Activated gamma-delta T cell treated with Interleukin-2 at 50 U/mL for 16 hours (primary cell): ENCODE measurements at regions not wholly inside any gene's neighbourhood (a gene's known extent, or its start where the extent isn't known, plus 50 kb on each side); places are given as distances from the start of the nearest gene placed in this dataset.
A peak's percentile ranks its signal among the peaks of the same experiment; 100 is the strongest.
"Not testable (repeated sequence)": the region's sequence is repeated elsewhere in the genome, so short reads cannot be mapped to it uniquely, and the experiment has no call there.

ENCODE experiments used
- DNase-seq: peaks from one replicate; pipeline ENCODE4 v3.0.0-alpha.2; 2020

GRCh38 chr3:177405191-177405672 is 207.9 kb upstream of the TBL1XR1 start:
- no peak for DNase-seq

DNA sequence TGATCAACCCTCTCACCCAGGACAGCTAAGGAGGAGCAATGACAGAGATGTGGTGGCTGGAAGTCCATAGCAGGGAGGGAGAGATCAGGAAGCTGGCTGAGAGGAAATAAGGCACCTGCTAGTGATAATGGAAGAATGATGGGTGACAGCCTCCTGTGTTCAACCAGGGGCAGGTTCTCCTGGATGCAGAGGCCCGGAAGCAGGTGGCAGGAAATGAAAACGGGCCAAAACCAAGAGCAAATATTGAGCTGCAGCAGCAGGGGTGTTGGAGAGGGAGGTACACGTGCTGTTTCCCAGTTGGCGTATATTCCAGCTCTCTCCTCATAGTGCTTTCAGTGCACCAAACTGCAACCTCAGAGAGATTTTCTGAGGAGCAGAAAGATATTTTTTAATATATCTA is 213.4 kb upstream of the TBL1XR1 start:
- DNase-seq, result no peak

- DNase-seq, result no peak
These were observed 213.9 kb upstream of the TBL1XR1 start for GRCh38 chr3:177411201-177411600.

DNA sequence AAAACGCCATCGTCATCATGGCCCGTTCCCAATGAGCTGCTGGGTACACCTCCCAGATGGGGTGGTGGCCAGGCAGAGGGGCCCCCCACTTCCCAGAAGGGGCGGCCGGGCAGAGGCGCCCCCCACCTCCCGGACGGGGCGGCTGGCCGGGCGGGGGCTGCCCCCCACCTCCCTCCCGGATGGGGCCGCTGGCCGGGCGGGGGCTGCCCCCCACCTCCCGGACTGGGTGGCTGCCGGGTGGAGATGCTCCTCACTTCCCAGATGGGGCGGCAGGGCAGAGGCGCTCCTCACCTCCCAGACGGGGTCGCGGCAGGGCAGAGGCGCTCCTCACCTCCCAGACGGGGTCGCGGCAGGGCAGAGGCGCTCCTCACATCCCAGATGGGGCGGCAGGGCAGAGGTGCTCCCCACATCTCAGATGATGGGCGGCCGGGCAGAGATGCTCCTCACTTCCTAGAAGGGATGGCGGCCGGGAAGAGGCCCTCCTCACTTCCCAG is 215.4 kb upstream of the TBL1XR1 start:
- DNase-seq, result not testable (repeated sequence)

DNA sequence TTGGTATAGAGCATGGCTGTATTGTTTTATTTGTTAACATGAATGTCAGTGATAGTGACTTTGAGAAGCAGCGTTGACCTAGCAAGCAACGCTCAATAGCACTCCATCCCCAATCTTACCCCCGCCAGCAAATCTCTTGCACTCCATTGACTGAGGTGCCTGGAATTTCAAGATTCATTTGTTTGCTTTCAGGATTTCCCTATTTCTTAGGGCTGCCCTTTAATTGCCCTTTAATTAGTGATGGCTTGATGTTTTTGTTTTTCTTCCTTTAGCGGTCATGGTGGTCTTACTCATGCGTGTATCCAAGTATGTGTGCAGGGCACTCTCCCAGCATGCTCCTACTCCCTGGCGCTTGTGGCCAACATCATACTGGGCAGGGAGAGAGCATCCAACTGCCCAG is 216.8 kb upstream of the TBL1XR1 start:
- no peak for DNase-seq

DNA sequence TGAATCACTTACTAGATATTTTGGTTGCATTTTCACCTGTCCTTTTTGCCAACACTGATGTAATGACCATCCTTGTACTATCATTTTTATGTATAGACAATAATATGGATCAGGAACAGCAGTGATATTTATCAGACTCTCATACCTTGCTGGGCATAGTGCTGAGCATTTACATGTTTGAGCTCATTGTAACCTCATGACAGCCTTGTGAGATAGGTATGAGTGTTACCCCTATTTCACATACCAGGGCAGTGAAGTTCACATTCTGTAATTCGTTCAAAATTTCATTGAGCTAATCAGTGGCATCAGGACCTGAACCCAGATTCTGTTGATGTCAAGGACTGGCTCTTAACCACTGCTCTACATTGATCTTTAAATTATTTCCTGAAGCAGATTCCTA is 221.5 kb upstream of the TBL1XR1 start:
- DNase-seq, result no peak

- no peak for DNase-seq
These were observed 222.8 kb upstream of the TBL1XR1 start for GRCh38 chr3:177419904-177420601.

GRCh38 chr3:177420651-177421480 is 223.6 kb upstream of the TBL1XR1 start:
- DNase-seq, result no peak

- no peak for DNase-seq
These were observed 224.2 kb upstream of the TBL1XR1 start for GRCh38 chr3:177421481-177421785.

DNA sequence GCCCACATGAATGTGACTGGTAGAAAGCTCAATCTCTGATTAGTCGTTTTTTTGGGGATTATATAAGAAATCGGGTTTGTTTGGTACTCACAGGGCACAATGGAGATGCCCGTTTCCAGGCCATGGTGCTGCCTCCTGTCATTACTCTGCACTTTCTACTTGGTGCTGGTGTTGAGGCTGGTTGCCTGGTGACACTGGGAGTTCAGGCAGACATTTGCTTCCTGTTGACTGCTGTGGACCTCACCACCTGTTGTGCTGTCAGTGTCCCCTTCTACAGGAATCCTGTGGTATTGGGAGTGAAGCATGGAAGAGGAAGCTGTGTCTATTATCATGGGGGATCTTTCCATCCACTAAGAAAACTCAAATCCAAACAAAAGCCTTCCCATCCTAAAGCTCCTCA is 227.2 kb upstream of the TBL1XR1 start:
- DNase-seq, result no peak

GRCh38 chr3:177425042-177425441 is 227.8 kb upstream of the TBL1XR1 start:
- no peak for DNase-seq

- DNase-seq, result no peak
These were observed 229.0 kb upstream of the TBL1XR1 start for GRCh38 chr3:177426106-177426877.

GRCh38 chr3:177426878-177427495 is 229.7 kb upstream of the TBL1XR1 start:
- peak; percentile 6 for DNase-seq

DNA sequence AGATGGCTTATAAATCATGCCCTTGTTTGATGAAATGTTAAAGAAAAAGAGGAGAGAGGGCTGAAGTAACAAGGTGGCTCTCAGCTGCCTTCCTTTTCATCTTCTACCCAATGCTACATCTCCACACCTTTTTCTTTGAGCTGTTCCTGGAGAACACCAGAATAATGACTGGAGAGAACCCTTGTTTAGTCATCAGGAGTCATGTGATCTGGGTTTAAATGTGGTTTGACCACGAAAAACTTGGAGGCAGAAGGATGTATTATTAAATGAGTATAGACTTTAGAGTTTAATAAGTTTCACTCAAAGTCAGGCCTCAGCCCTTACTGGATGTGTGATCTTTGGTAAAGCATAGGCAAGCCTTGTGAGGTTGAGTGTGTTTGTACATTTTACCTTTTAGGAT is 230.3 kb upstream of the TBL1XR1 start:
- no peak for DNase-seq

GRCh38 chr3:177429079-177429478 is 231.8 kb upstream of the TBL1XR1 start:
- DNase-seq, result no peak

GRCh38 chr3:177429771-177430170 is 232.5 kb upstream of the TBL1XR1 start:
- DNase-seq, result no peak

DNA sequence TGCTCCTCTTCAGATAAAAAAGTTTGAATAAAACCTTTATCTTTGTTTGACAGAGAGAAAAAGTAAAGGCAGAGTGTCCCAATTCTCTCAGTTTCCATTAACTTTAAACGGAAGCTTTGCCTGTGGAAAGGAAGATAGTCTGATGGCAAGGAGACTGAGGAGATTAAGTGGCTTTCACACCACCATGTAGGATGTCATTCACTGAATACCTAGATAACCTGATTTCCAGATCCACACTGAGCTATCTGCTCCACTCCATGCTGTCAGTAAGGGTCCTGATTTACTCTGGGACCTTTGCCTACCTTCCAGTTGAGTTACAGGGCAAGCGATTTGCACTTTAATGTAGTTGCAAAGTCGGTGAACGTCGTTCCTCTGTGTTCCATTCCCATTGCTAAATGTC is 233.4 kb upstream of the TBL1XR1 start:
- no peak for DNase-seq

DNA sequence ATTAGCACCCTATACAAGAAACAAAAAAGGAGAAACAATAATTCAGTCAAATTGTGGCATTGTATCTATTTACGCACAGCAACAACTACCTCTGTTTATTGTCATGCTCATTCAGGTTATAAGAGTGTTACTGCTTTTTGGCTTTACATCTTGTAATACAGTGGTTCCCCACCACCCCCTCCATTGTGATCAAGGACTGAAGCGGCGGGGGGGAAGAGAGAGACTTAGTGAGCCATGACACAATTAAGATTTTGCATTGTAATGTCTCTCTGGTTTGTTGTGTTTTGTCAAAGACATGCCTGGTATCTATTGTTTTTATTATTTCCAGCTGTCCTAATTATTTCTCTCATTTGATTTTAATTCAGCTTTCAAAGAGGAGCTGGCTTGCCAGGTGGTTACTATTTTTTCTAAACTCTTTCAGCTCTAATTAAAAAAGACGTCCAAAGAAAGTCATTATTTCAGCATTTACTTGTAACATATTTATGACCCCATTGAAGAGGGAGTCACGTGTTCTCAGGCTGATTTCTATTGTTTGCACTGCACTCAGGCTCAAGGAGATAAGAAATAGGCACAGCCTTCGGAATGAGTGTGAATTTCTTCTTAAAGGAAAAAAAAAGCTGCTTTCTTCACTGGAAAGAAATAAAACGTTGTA is 234.4 kb upstream of the TBL1XR1 start:
- DNase-seq, result no peak

- no peak for DNase-seq
These were observed 238.0 kb upstream of the TBL1XR1 start for GRCh38 chr3:177435301-177435700.

GRCh38 chr3:177437513-177438337 is 240.4 kb upstream of the TBL1XR1 start:
- no peak for DNase-seq

DNA sequence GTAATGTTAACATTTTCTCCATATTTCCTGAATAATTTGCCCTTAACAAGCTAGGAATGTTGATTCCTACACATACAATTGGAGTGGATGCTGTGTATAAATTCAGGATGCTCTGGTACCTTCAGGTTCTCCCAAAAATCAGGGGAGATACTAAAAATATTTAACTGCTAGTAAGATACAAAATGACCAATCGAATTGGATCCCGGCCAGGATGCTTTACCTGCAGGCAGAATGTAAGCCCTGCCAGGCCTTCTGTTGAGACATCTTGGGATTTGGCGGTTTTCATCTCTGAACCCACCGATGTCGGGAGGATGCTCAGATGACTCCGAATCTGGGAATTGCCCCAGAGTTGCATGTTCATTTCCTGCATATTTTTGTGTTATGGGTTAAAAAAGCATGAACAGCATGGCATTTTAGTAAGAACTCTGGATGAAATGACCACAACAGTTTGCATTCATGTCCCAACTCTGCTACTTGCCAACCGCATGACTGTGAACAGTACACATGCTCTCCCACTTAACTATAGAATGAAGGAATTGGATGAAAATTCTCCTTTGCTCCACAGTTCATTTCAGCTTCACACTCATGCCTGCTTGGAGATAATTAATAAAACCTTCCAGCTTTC is 241.4 kb upstream of the TBL1XR1 start:
- DNase-seq, result no peak
